ENCODE measurements at regions not wholly inside any gene's neighbourhood (a gene's known extent, or its start where the extent isn't known, plus 50 kb on each side); places are given as distances from the start of the nearest gene placed in this dataset.

GRCh38 chr1:216896146-216896545 lies 172.9 kb upstream of the ESRRG start:
- Histone ChIP-seq H3K79me1 (ENCODE audit: low read length) (no peaks in the 10 kb centered on the region), H3K27ac (ENCODE audit: low read depth, low read length) (no peak overlapping the region), H3K36me3 (ENCODE audit: control insufficient read depth, insufficient read depth, low read length) (no peaks in the 10 kb centered on the region), H3K9ac (ENCODE audit: low read length) (no peak overlapping the region), H3K4me1 (ENCODE audit: control insufficient read depth, low read depth, low read length) (no peaks in the 10 kb centered on the region), H2AK5ac (ENCODE audit: low read length) (no peak overlapping the region), H4K8ac (ENCODE audit: low read depth, low read length) (no peak overlapping the region), H3K4me2 (ENCODE audit: low read length) (no peak overlapping the region), H3K27me3 (ENCODE audit: insufficient read depth, low read length, poor library complexity) (no peaks in the 10 kb centered on the region), H3K79me2 (ENCODE audit: control insufficient read depth, insufficient read depth, low read length) (no peaks in the 10 kb centered on the region), H3K56ac (ENCODE audit: low read length) (no peak overlapping the region), H3K4me3 (ENCODE audit: low read length) (no peak overlapping the region), H2BK120ac (ENCODE audit: low read depth, low read length) (no peak overlapping the region), H3K18ac (ENCODE audit: low read length) (no peak overlapping the region), H2BK5ac (ENCODE audit: low read length) (no peak overlapping the region), H3K4ac (ENCODE audit: low read depth, low read length) (no peak overlapping the region), H2BK15ac (replicated peaks; ENCODE audit: low read depth) (no peak overlapping the region), H3K23ac (ENCODE audit: low read length) (no peak overlapping the region), H4K5ac (ENCODE audit: low read length) (no peak overlapping the region)
- DNase-seq = no peak
- WGBS (ENCODE audit: extremely low coverage, insufficient coverage, low lambda C conversion rate) = no CpG with 5 or more reads among the region's 4 CpGs

- Histone ChIP-seq H3K79me2 (ENCODE audit: control insufficient read depth, insufficient read depth, low read length) (no peaks in the 10 kb centered on the region), H3K9ac (ENCODE audit: low read length) (no peak overlapping the region), H3K4me1 (ENCODE audit: control insufficient read depth, low read depth, low read length) (no peaks in the 10 kb centered on the region), H4K5ac (ENCODE audit: low read length) (no peak overlapping the region), H3K4ac (ENCODE audit: low read depth, low read length) (no peak overlapping the region), H3K4me3 (ENCODE audit: low read length) (no peak overlapping the region), H2AK5ac (ENCODE audit: low read length) (no peak overlapping the region), H3K36me3 (ENCODE audit: control insufficient read depth, insufficient read depth, low read length) (no peaks in the 10 kb centered on the region), H2BK120ac (ENCODE audit: low read depth, low read length) (no peak overlapping the region), H3K79me1 (ENCODE audit: low read length) (no peaks in the 10 kb centered on the region), H2BK15ac (replicated peaks; ENCODE audit: low read depth) (no peak overlapping the region), H3K27me3 (ENCODE audit: insufficient read depth, low read length, poor library complexity) (no peaks in the 10 kb centered on the region), H3K23ac (ENCODE audit: low read length) (no peak overlapping the region), H3K27ac (ENCODE audit: low read depth, low read length) (no peak overlapping the region), H3K18ac (ENCODE audit: low read length) (no peak overlapping the region), H2BK5ac (ENCODE audit: low read length) (no peak overlapping the region), H3K4me2 (ENCODE audit: low read length) (no peak overlapping the region), H3K56ac (ENCODE audit: low read length) (no peak overlapping the region), H4K8ac (ENCODE audit: low read depth, low read length) (no peak overlapping the region)
- no peak for DNase-seq
- no CpG with 5 or more reads among the region's 5 CpGs for WGBS (ENCODE audit: extremely low coverage, insufficient coverage, low lambda C conversion rate)
These were observed 171.3 kb upstream of the ESRRG start for GRCh38 chr1:216894494-216894893.

GRCh38 chr1:216892581-216893160 lies 169.4 kb upstream of the ESRRG start:
- Histone ChIP-seq H3K27ac (ENCODE audit: low read depth, low read length) (no peak overlapping the region), H3K56ac (ENCODE audit: low read length) (no peak overlapping the region), H3K79me2 (ENCODE audit: control insufficient read depth, insufficient read depth, low read length) (no peaks in the 10 kb centered on the region), H3K4ac (ENCODE audit: low read depth, low read length) (no peak overlapping the region), H2AK5ac (ENCODE audit: low read length) (no peak overlapping the region), H3K4me3 (ENCODE audit: low read length) (no peak overlapping the region), H4K5ac (ENCODE audit: low read length) (no peak overlapping the region), H2BK120ac (ENCODE audit: low read depth, low read length) (no peak overlapping the region), H3K79me1 (ENCODE audit: low read length) (no peaks in the 10 kb centered on the region), H3K23ac (ENCODE audit: low read length) (no peak overlapping the region), H3K4me2 (ENCODE audit: low read length) (no peak overlapping the region), H3K27me3 (ENCODE audit: insufficient read depth, low read length, poor library complexity) (no peaks in the 10 kb centered on the region), H3K4me1 (ENCODE audit: control insufficient read depth, low read depth, low read length) (peaks cover 6% of the 10 kb centered on the region), H2BK15ac (replicated peaks; ENCODE audit: low read depth) (peak overlapping the region; percentile 57), H3K36me3 (ENCODE audit: control insufficient read depth, insufficient read depth, low read length) (no peaks in the 10 kb centered on the region), H3K9ac (ENCODE audit: low read length) (no peak overlapping the region), H4K8ac (ENCODE audit: low read depth, low read length) (no peak overlapping the region), H3K18ac (ENCODE audit: low read length) (no peak overlapping the region), H2BK5ac (ENCODE audit: low read length) (no peak overlapping the region)
- DNase-seq = no peak
- no CpG with 5 or more reads among the region's 10 CpGs for WGBS (ENCODE audit: extremely low coverage, insufficient coverage, low lambda C conversion rate)

GRCh38 chr1:216890871-216891270 lies 167.6 kb upstream of the ESRRG start:
- no peak overlapping the region for H3K27ac ChIP-seq (ENCODE audit: low read depth, low read length)
- H2BK5ac ChIP-seq (ENCODE audit: low read length) = no peak overlapping the region
- no peak overlapping the region for H2AK5ac ChIP-seq (ENCODE audit: low read length)
- H3K56ac ChIP-seq (ENCODE audit: low read length) = no peak overlapping the region
- no CpG with 5 or more reads among the region's 7 CpGs for WGBS (ENCODE audit: extremely low coverage, insufficient coverage, low lambda C conversion rate)
- H3K79me1 ChIP-seq (ENCODE audit: low read length) = no peaks in the 10 kb centered on the region
- no peak overlapping the region for H3K4ac ChIP-seq (ENCODE audit: low read depth, low read length)
- H3K27me3 ChIP-seq (ENCODE audit: insufficient read depth, low read length, poor library complexity) = no peaks in the 10 kb centered on the region
- H3K36me3 ChIP-seq (ENCODE audit: control insufficient read depth, insufficient read depth, low read length) = no peaks in the 10 kb centered on the region
- no peaks in the 10 kb centered on the region for H3K79me2 ChIP-seq (ENCODE audit: control insufficient read depth, insufficient read depth, low read length)
- no peak overlapping the region for H2BK15ac ChIP-seq (replicated peaks; ENCODE audit: low read depth)
- no peak overlapping the region for H4K8ac ChIP-seq (ENCODE audit: low read depth, low read length)
- H3K23ac ChIP-seq (ENCODE audit: low read length) = no peak overlapping the region
- no peak overlapping the region for H3K4me2 ChIP-seq (ENCODE audit: low read length)
- no peak overlapping the region for H3K18ac ChIP-seq (ENCODE audit: low read length)
- H2BK120ac ChIP-seq (ENCODE audit: low read depth, low read length) = no peak overlapping the region
- H4K5ac ChIP-seq (ENCODE audit: low read length) = no peak overlapping the region
- H3K9ac ChIP-seq (ENCODE audit: low read length) = no peak overlapping the region
- no peak for DNase-seq
- H3K4me3 ChIP-seq (ENCODE audit: low read length) = no peak overlapping the region
- H3K4me1 ChIP-seq (ENCODE audit: control insufficient read depth, low read depth, low read length) = peaks cover 6% of the 10 kb centered on the region

GRCh38 chr1:216888731-216889130 lies 165.5 kb upstream of the ESRRG start:
- Histone ChIP-seq H3K27me3 (ENCODE audit: insufficient read depth, low read length, poor library complexity) (no peaks in the 10 kb centered on the region), H3K56ac (ENCODE audit: low read length) (no peak overlapping the region), H3K4ac (ENCODE audit: low read depth, low read length) (no peak overlapping the region), H3K4me2 (ENCODE audit: low read length) (no peak overlapping the region), H2BK120ac (ENCODE audit: low read depth, low read length) (no peak overlapping the region), H2AK5ac (ENCODE audit: low read length) (no peak overlapping the region), H4K8ac (ENCODE audit: low read depth, low read length) (no peak overlapping the region), H3K4me1 (ENCODE audit: control insufficient read depth, low read depth, low read length) (peaks cover 6% of the 10 kb centered on the region), H4K5ac (ENCODE audit: low read length) (no peak overlapping the region), H3K23ac (ENCODE audit: low read length) (no peak overlapping the region), H2BK5ac (ENCODE audit: low read length) (no peak overlapping the region), H3K79me1 (ENCODE audit: low read length) (no peaks in the 10 kb centered on the region), H3K27ac (ENCODE audit: low read depth, low read length) (peak overlapping the region; percentile 8), H3K36me3 (ENCODE audit: control insufficient read depth, insufficient read depth, low read length) (no peaks in the 10 kb centered on the region), H3K18ac (ENCODE audit: low read length) (peak overlapping the region; percentile 40), H3K79me2 (ENCODE audit: control insufficient read depth, insufficient read depth, low read length) (no peaks in the 10 kb centered on the region), H3K4me3 (ENCODE audit: low read length) (no peak overlapping the region), H2BK15ac (replicated peaks; ENCODE audit: low read depth) (no peak overlapping the region), H3K9ac (ENCODE audit: low read length) (no peak overlapping the region)
- no CpG with 5 or more reads among the region's 5 CpGs for WGBS (ENCODE audit: extremely low coverage, insufficient coverage, low lambda C conversion rate)
- peak; percentile 79 for DNase-seq

GRCh38 chr1:216887032-216887431 lies 163.8 kb upstream of the ESRRG start:
- DNase-seq = no peak
- H2AK5ac ChIP-seq (ENCODE audit: low read length) = no peak overlapping the region
- no peaks in the 10 kb centered on the region for H3K27me3 ChIP-seq (ENCODE audit: insufficient read depth, low read length, poor library complexity)
- H3K79me2 ChIP-seq (ENCODE audit: control insufficient read depth, insufficient read depth, low read length) = no peaks in the 10 kb centered on the region
- H3K4me1 ChIP-seq (ENCODE audit: control insufficient read depth, low read depth, low read length) = peaks cover 6% of the 10 kb centered on the region
- H2BK5ac ChIP-seq (ENCODE audit: low read length) = no peak overlapping the region
- no peak overlapping the region for H3K4ac ChIP-seq (ENCODE audit: low read depth, low read length)
- WGBS (ENCODE audit: extremely low coverage, insufficient coverage, low lambda C conversion rate) = no CpG with 5 or more reads among the region's 4 CpGs
- no peak overlapping the region for H4K5ac ChIP-seq (ENCODE audit: low read length)
- H3K4me3 ChIP-seq (ENCODE audit: low read length) = no peak overlapping the region
- no peak overlapping the region for H3K4me2 ChIP-seq (ENCODE audit: low read length)
- H3K79me1 ChIP-seq (ENCODE audit: low read length) = no peaks in the 10 kb centered on the region
- no peak overlapping the region for H4K8ac ChIP-seq (ENCODE audit: low read depth, low read length)
- H2BK120ac ChIP-seq (ENCODE audit: low read depth, low read length) = no peak overlapping the region
- no peaks in the 10 kb centered on the region for H3K36me3 ChIP-seq (ENCODE audit: control insufficient read depth, insufficient read depth, low read length)
- H3K18ac ChIP-seq (ENCODE audit: low read length) = peak overlapping the region; percentile 14
- H3K56ac ChIP-seq (ENCODE audit: low read length) = no peak overlapping the region
- H2BK15ac ChIP-seq (replicated peaks; ENCODE audit: low read depth) = no peak overlapping the region
- H3K9ac ChIP-seq (ENCODE audit: low read length) = no peak overlapping the region
- H3K27ac ChIP-seq (ENCODE audit: low read depth, low read length) = no peak overlapping the region
- no peak overlapping the region for H3K23ac ChIP-seq (ENCODE audit: low read length)

Data from mesendoderm (in vitro differentiated cells).